Left ventricle myocardium inferior (tissue), 1 donor: ENCODE measurements at regions not wholly inside any gene's neighbourhood (a gene's known extent, or its start where the extent isn't known, plus 50 kb on each side); places are given as distances from the start of the nearest gene placed in this dataset.

Experiments used
- DNase-seq: peaks from one replicate; pipeline ENCODE4 v3.0.0-alpha.2; 2020
- H3K27ac ChIP-seq: fragments of 200-600 bp; replicated peaks from 2 replicates; pipeline ENCODE4 v1.8.0; 2021
- H3K27me3 ChIP-seq: fragments of 200-600 bp; 2 replicates; pipeline ENCODE4 v1.8.0; 2021; ENCODE audit warnings: low read depth
- H3K36me3 ChIP-seq: fragments of 200-600 bp; 2 replicates; pipeline ENCODE4 v1.8.0; 2021
- H3K4me1 ChIP-seq: fragments of 200-600 bp; 2 replicates; pipeline ENCODE4 v1.8.0; 2021
- H3K4me3 ChIP-seq: fragments of 200-600 bp; 2 replicates; pipeline ENCODE4 v1.8.0; 2021; ENCODE audit warnings: mild to moderate bottlenecking, moderate library complexity
- H3K9me3 ChIP-seq: fragments of 200-600 bp; replicated peaks from 2 replicates; pipeline ENCODE4 v1.8.0; 2021
- CTCF ChIP-seq: fragments of 200-600 bp; IDR thresholded peaks from 2 replicates; pipeline ENCODE4 v1.8.0; 2021; ENCODE audit warnings: antibody characterized with exemption, mild to moderate bottlenecking, borderline replicate concordance
- intact Hi-C: fragments of 100-400 bp; cut with micrococcal nuclease; formaldehyde crosslinking; loops from one replicate; pipeline ENCODE4 v1.11.0; 2022
- donor health status: DM: no; HTN: yes; CAD: no; lungs with severe emphysema.

GRCh38 chr5:174549254-174549653 is 175.1 kb upstream of the MSX2 start:
- no peak for DNase-seq

GRCh38 chr5:174550026-174550425 is 174.4 kb upstream of the MSX2 start:
- Histone ChIP-seq H3K27me3 (peaks cover 72% of the 10 kb centered on the region), H3K4me1 (no peaks in the 10 kb centered on the region), H3K4me3 (no peak overlapping the region), H3K9me3 (no peaks in the 10 kb centered on the region), H3K27ac (no peak overlapping the region), H3K36me3 (no peaks in the 10 kb centered on the region)
- DNase-seq, result no peak
- TF ChIP-seq CTCF, result no peak
- intact Hi-C loops, result no loop called here

More at GRCh38 chr5:174549254-174549653, 175.1 kb upstream of the MSX2 start:
- no peak overlapping the region for H3K4me3 ChIP-seq
- TF ChIP-seq CTCF, result no peak
- H3K27me3 ChIP-seq, result peaks cover 72% of the 10 kb centered on the region
- no peaks in the 10 kb centered on the region for H3K9me3 ChIP-seq
- no peaks in the 10 kb centered on the region for H3K4me1 ChIP-seq
- H3K36me3 ChIP-seq, result no peaks in the 10 kb centered on the region
- intact Hi-C loops, result no loop called here
- no peak overlapping the region for H3K27ac ChIP-seq

- no peaks in the 10 kb centered on the region for H3K36me3 ChIP-seq
- DNase-seq, result no peak
- intact Hi-C loops, result no loop called here
- no peak overlapping the region for H3K27ac ChIP-seq
- H3K9me3 ChIP-seq, result no peaks in the 10 kb centered on the region
- no peaks in the 10 kb centered on the region for H3K4me1 ChIP-seq
- peaks cover 78% of the 10 kb centered on the region for H3K27me3 ChIP-seq
- no peak overlapping the region for H3K4me3 ChIP-seq
- no peak for TF ChIP-seq CTCF
These were observed 172.0 kb upstream of the MSX2 start for GRCh38 chr5:174552428-174552827.

DNA sequence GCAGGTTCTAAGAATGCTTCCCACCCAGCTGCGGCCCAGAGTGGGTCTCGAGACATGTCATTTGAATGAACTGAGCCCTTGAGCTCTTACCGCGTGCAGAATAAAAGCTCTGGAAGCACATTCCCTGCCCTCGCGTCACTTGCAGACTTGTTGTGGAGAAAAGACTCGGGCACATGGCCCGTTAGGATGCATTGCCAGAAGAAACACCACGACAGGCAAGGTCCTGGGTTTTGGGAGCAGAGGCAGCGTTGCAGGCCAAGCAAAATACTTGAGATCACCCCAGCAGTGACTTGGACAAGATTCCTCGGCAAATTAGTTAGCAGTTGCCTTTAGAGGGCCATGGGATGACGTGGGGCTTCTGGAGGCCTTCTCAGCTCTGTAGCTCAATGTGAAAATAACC is 170.8 kb upstream of the MSX2 start:
- H3K4me3 ChIP-seq, result no peak overlapping the region
- TF ChIP-seq CTCF, result no peak
- peaks cover 76% of the 10 kb centered on the region for H3K27me3 ChIP-seq
- H3K27ac ChIP-seq, result no peak overlapping the region
- H3K36me3 ChIP-seq, result no peaks in the 10 kb centered on the region
- no peaks in the 10 kb centered on the region for H3K9me3 ChIP-seq
- no peaks in the 10 kb centered on the region for H3K4me1 ChIP-seq
- DNase-seq, result no peak
- intact Hi-C loops, result no loop called here

DNA sequence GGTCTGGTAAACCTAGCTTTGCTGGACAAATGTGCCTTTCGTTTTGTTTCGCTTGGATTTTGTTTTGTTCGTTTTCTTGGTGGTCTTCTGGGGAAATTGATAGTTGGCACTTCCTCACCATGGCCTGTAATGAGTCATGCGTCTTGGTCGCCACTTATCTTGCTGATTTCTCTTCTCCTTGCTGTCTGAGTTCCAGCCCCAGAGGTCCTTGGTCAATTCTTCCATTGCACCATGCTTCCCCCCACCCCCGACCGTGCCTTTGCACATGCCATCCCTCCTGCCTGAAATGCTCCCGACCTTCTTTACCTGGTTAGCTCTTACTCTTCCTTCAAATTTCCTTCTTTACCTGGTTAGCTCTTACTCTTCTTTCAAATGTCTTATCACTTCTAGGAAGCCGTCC is 168.7 kb upstream of the MSX2 start:
- no peak overlapping the region for H3K4me3 ChIP-seq
- intact Hi-C loops, result no loop called here
- H3K4me1 ChIP-seq, result no peaks in the 10 kb centered on the region
- no peaks in the 10 kb centered on the region for H3K36me3 ChIP-seq
- peaks cover 74% of the 10 kb centered on the region for H3K27me3 ChIP-seq
- no peaks in the 10 kb centered on the region for H3K9me3 ChIP-seq
- no peak overlapping the region for H3K27ac ChIP-seq
- TF ChIP-seq CTCF, result no peak
- no peak for DNase-seq

DNA sequence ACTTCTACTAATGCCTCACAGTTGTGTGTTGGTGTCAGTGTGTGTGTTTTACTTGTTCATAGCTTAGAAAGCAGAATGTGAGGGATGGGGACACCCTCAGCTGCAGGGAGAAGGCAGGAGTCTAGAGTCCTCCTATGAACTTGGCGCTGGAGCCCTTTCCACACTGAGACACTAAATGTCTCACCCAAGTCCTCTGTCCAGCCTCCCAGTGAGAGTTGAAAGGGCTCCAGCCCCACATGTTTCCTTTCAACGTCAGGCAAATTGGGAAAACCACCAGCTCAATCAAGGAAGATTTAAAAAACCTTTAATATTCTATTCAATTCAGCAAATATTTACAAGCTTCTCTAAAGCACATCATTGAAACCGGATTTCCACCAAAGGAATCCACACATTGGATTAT is 167.6 kb upstream of the MSX2 start:
- Histone ChIP-seq H3K36me3 (no peaks in the 10 kb centered on the region), H3K27me3 (peaks cover 74% of the 10 kb centered on the region), H3K4me1 (no peaks in the 10 kb centered on the region), H3K27ac (no peak overlapping the region), H3K9me3 (no peaks in the 10 kb centered on the region), H3K4me3 (no peak overlapping the region)
- TF ChIP-seq CTCF, result no peak
- DNase-seq, result no peak
- intact Hi-C loops, result no loop called here
